ENCODE measurements at regions not wholly inside any gene's neighbourhood (a gene's known extent, or its start where the extent isn't known, plus 50 kb on each side); places are given as distances from the start of the nearest gene placed in this dataset.

DNA sequence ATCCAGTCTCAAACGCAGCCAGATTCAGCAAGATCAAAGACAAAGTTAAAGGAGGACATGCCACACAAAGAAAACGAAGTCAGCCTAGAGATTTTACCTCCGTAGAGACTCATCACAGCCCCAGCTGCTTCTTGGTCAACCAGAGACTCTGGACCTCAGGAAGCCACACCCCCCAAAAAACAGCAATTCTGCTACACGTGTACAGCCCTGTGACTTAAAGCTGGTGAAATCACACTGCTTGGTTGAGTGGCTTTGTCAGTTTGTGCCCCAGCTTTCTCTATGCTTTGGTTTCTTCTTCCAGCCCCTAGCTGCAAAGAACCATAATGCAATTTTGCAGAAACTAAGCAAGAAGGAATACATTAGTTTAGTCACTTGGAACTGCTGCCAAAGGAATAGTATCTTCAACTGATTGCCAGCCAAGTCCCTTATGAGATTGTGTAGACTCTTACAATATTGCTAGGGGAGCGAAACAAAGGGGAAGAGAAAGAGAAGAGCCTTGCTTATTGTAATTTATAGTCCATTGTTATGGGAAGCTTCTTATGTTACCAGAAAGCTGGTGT, 158.8 kb upstream of the ZNF462 start:
- TF ChIP-seq POLR2A (IDR thresholded peaks at IDR 0.05; ENCODE audit: low read length) (no peak), GATA1 (IDR thresholded peaks at IDR 0.05; ENCODE audit: low read depth, low read length) (no peak)
- no peak for DNase-seq

DNA sequence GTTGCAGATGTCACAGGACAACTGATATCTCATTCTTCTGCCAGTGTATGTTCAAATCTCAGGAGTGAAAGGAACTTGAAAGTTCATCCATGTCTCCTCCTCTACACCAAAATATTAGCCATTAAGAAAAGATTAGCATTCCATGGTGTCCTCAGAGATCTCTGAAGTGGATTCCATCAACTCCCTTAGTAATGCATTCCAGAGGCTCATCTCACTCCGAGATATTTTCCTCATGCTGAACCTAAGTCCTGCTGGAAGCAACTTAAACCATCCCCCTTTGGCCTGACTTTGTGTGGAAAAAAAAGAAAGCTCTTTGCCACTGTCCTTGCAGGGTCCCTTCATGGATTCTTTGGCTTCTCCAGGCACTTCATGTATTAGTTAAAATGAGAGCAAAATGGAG, 155.7 kb upstream of the ZNF462 start:
- DNase-seq = no peak
- no peak for TF ChIP-seq GATA1 (IDR thresholded peaks at IDR 0.05; ENCODE audit: low read depth, low read length)
- no peak for TF ChIP-seq POLR2A (IDR thresholded peaks at IDR 0.05; ENCODE audit: low read length)

DNA sequence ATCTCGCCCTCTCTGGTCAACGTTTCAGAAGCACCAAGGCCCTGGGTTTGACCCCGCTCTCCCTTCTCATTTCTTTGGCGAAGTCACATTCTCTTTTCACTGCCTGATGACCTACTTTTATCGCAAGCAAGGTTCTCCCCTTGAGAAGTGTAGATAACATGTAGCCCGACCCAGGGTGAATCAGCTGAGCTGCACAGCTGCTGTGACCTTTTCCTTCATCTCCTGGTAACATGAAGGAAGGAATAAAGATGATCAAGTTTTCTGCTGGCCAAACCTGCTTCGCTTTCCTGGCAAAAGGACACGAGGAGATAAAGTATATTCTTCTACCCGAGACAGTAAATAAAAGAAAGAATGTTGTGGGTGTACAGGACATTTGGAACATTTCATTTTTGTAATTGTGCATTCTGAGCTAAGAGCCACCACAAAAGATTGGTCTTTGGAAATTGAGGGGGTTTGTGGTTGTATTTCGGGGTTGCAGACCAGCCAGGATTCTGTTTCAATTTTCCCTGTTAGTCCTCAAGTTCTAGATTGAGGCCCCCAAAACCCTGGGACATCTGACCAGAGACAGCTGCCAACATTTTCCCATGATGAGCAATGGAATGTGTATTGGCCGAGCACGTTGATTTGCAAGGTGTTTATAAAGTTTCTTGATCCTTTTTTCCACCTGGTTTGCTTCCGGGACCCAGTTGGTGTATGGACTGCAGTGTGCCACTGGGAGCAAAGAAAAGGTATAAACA, 155.1 kb upstream of the ZNF462 start:
- TF ChIP-seq POLR2A (IDR thresholded peaks at IDR 0.05; ENCODE audit: low read length) (no peak), GATA1 (IDR thresholded peaks at IDR 0.05; ENCODE audit: low read depth, low read length) (no peak)
- DNase-seq = no peak

DNA sequence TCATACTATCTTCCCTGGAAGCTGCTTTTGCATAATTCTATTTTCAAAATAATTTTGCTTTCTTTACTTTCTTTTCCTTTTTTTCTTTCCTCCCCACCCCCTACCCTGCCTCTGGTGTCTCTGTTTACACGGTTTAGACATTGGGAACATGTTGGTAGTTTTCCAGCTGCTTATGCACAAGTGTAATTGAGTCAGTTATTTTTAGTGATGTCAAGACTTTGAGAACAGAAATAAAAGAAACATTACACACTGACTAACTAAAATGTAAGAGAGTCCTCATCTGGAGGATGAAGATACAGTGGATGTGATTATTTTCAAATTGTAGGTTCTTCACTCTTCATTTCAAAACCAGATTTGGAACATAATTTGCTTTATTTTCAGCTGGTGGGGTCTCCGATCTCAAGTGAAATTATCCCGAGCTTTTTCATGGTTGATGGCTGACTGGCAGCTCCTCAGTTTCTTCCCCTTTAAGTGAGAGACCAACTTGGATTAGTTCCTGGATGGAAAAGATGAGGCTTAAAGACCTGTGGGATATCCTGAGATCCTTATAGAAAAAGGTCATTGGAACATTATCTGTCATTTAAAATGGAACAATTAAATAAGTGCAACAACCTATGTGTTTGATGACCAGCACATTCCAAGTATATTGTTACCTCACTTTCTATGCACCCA, 154.4 kb upstream of the ZNF462 start:
- DNase-seq = no peak
- TF ChIP-seq GATA1 (IDR thresholded peaks at IDR 0.05; ENCODE audit: low read depth, low read length) (no peak), POLR2A (IDR thresholded peaks at IDR 0.05; ENCODE audit: low read length) (no peak)

DNA sequence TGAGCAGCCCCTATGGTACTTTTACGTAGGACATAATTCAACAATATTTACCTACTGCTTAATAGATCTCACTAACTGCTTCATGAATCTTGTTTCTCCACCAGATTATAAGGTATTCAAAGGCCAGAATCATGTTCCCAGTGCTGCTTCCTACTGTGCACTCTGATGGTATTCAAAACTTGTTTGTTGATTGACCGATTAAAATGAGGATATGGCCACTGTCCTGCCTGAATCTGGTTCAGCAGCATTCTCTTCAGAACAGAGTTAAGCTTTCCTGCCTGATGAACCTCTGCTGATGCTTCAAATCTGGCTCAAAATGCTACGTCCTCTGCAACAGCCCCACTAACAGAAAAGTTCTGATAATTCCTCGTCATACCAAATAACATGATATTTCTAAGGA, 150.7 kb upstream of the ZNF462 start:
- TF ChIP-seq GATA1 (IDR thresholded peaks at IDR 0.05; ENCODE audit: low read depth, low read length) (no peak), POLR2A (IDR thresholded peaks at IDR 0.05; ENCODE audit: low read length) (no peak)
- no peak for DNase-seq

DNA sequence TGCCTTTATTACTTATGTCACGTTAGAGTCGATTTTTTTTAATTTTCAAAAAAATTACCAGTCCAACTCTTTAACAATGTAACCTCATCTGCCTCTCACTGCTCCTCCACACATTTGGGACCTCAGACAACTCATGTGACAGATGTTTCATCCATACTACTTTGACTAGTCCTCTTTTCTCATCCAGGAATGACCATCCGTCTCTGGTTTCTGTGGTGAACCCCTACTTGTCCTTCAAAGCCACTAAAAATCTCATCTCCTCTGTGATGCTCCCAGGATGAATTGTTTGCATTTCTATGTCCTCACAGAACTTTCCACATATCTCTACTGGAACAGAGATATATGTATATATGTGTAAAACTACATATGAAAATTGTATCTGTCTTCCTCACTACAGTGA, 149.8 kb upstream of the ZNF462 start:
- DNase-seq = no peak
- no peak for TF ChIP-seq GATA1 (IDR thresholded peaks at IDR 0.05; ENCODE audit: low read depth, low read length)
- no peak for TF ChIP-seq POLR2A (IDR thresholded peaks at IDR 0.05; ENCODE audit: low read length)

DNA sequence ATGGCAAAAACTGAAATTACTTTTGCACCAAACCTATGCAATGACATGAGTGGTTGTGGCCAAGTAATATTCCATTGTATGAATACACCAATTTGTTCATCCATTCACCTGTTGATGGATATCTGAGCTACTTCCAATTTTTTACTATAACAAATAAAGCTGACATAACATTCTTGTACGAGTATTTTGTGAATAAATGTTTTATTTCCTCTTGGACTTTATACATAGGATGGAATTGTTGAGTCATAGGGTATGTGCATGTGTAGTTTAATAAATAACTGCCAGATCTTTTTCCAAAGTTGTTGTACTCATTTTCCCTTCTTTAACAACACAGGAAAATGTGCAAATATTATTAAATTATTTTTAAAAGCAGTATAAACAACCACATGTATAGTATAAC, 146.1 kb upstream of the ZNF462 start:
- DNase-seq = no peak

DNA sequence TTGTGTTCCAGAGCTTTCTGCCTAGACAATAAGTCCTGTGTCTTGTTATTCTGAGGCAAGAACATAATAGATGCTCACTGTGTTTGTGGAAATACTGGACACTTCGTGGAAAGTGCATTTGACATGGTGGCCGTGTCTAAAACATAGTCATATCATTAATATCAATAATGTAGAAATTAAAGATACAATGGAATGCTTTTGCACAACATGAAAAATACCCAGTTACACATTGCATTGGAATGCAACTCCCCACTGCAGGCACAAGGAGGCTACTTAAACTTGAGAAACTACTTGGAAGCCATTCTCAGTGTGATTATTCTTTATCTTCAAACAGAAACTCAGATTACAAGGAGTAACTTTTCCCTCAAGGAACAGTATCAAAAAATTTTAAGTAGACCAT, 145.3 kb upstream of the ZNF462 start:
- DNase-seq = no peak
- TF ChIP-seq POLR2A (IDR thresholded peaks at IDR 0.05; ENCODE audit: low read length) = no peak
- no peak for TF ChIP-seq GATA1 (IDR thresholded peaks at IDR 0.05; ENCODE audit: low read depth, low read length)

More for the DNA sequence above, 146.1 kb upstream of the ZNF462 start:
- TF ChIP-seq POLR2A (IDR thresholded peaks at IDR 0.05; ENCODE audit: low read length) (no peak), GATA1 (IDR thresholded peaks at IDR 0.05; ENCODE audit: low read depth, low read length) (no peak)

DNA sequence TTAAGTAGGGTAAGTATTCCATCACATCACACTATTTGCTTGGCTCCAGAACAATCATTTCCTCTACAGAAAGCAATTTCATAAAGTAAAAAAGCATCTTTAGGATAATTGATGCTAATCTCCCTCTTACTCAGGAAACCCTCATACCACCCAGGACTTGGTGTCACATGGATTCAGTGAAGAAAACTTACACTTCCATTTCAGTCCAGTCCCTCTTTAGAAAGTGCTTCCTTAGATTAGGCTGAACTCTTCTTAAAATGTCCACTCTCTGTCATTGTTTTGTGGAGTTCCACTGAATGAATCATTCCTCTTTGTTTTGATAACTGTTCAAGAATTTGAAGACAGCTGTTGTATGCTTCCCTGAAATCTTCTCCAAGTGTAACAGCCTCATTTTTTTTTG, 144.0 kb upstream of the ZNF462 start:
- DNase-seq = no peak

DNA sequence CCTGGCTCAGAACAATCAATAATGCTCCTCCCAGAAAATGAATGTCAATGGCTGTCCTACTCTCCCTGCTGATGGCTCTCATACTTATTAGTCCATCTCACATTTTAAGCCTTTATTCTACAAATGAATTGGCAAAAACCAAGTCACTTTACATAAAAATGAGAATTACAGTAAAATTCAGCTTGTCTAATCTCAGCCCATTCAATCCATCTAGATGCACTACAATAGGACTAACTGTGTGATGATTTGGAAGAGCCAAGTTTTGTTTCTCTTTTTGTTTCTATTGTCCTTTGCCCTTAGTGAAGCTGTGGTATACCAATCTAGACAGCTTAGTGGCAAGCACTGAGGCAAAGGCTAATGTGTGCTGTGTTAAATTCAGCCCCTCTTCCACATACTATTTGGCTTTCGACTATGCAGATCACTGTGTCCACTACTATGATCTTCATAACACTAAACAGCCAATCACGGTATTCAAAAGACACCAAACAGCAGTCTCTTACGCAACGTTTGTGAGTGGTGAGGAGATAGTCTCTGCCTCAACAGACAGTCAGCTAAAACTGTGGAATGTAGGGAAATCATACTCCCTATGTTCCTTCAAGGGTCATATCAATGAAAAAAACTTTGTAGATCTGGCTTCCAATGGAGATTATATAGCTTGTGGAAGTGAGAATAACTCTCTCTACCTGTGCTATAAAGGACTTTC, 140.8 kb upstream of the ZNF462 start:
- TF ChIP-seq GATA1 (IDR thresholded peaks at IDR 0.05; ENCODE audit: low read depth, low read length) (no peak), POLR2A (IDR thresholded peaks at IDR 0.05; ENCODE audit: low read length) (no peak)
- DNase-seq = no peak

More for the DNA sequence above, 144.0 kb upstream of the ZNF462 start:
- TF ChIP-seq POLR2A (IDR thresholded peaks at IDR 0.05; ENCODE audit: low read length) (no peak), GATA1 (IDR thresholded peaks at IDR 0.05; ENCODE audit: low read depth, low read length) (no peak)

DNA sequence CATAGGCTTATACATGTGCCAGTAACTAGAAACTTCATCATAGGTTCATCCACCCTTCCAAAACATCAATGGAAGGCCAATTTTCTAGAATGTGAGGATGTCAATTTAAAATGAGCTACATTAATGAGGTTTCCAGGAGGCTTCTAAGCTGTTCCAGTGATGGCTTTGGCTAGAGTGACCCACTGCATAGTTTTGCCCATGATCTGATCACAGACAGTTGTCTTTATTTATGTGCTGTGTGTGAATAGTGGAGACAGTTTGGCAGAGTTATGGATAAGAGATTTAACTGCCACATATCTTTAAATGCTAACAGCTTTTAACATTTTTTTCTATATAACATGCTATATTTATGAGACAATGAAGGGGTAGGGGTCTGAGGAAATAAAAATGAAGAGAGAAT, 139.0 kb upstream of the ZNF462 start:
- TF ChIP-seq GATA1 (IDR thresholded peaks at IDR 0.05; ENCODE audit: low read depth, low read length) = no peak
- no peak for TF ChIP-seq POLR2A (IDR thresholded peaks at IDR 0.05; ENCODE audit: low read length)
- no peak for DNase-seq

DNA sequence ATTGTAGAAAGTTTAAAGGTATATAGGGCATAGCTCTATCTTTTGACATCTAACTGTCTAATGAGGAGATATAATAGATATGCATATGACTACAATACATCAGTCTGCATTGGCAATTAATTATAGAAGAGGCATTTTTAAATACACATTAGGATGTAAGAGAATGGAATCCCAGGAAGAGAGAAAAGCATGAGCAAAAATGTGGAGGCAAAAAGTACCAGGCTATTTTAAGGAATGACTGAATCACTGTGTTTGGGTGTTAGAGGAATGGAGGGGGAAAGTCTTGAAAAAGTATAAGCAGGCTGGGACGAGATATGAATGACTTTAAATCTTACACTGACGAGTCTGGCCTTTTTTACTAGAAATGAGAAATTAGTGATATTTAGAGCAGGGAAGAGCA, 138.4 kb upstream of the ZNF462 start:
- no peak for TF ChIP-seq POLR2A (IDR thresholded peaks at IDR 0.05; ENCODE audit: low read length)
- no peak for TF ChIP-seq GATA1 (IDR thresholded peaks at IDR 0.05; ENCODE audit: low read depth, low read length)
- no peak for DNase-seq

DNA sequence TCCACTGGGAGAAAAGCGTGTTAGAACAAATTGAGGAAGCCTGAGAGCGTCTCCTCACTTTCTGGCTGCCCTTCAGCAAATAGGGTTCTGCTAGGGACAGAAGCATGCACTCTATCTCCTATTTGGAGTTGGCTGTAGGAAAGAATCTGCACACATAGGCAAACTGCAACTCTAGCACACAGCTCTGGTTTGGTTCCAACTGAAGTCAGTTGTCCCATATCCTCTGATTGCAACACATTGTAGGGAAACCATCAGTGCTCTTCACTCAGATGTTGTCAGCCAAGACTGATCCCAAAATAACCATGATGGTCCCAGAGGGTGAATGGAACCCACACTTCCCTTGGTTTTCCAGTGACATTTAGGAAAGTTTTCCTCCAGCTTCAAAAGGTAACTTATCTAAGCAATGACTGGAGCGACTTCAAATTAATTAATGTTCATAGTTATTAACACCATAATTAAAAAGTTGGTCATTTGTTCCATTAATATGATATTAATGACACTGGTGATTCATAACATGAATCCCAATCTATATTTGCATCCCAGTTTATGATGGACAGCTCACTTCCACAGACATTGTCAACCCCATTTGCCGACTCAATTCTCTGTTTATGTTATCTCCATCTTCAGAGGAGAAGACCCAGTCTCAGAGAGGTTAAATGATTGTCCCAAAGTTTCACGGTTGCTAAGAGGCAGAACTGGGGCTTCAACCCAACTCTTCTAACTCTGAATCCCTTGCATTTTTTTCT, 136.7 kb upstream of the ZNF462 start:
- TF ChIP-seq POLR2A (IDR thresholded peaks at IDR 0.05; ENCODE audit: low read length) (no peak), GATA1 (IDR thresholded peaks at IDR 0.05; ENCODE audit: low read depth, low read length) (no peak)
- DNase-seq = no peak

DNA sequence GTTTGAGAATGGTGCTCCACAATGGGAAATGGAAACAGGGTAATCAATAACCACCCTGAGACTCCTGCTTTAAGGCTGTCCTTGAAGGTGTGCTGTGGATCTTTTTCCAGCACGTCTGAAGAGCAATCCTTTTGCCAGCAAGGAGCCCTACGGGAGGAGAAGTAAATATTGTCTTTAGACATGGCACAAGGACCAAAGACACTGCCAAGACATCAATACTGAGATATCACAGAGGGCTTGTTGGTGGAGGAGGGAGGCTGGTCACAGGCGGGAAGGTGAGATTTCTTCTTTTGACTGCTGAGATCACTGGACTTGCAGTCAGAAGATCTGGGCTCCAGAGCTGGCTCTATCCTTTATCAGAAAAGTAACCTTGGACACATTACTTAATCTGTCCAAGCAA, 135.0 kb upstream of the ZNF462 start:
- no peak for DNase-seq
- no peak for TF ChIP-seq GATA1 (IDR thresholded peaks at IDR 0.05; ENCODE audit: low read depth, low read length)
- TF ChIP-seq POLR2A (IDR thresholded peaks at IDR 0.05; ENCODE audit: low read length) = no peak
